SK-N-DZ (cell line): ENCODE measurements at regions not wholly inside any gene's neighbourhood (a gene's known extent, or its start where the extent isn't known, plus 50 kb on each side); places are given as distances from the start of the nearest gene placed in this dataset.
A peak's percentile ranks its signal among the peaks of the same experiment; 100 is the strongest.

Experiments
- DNase-seq: peaks from one replicate; pipeline ENCODE4 v3.0.0-alpha.2; 2015; ENCODE audit warnings: low spot score

DNA sequence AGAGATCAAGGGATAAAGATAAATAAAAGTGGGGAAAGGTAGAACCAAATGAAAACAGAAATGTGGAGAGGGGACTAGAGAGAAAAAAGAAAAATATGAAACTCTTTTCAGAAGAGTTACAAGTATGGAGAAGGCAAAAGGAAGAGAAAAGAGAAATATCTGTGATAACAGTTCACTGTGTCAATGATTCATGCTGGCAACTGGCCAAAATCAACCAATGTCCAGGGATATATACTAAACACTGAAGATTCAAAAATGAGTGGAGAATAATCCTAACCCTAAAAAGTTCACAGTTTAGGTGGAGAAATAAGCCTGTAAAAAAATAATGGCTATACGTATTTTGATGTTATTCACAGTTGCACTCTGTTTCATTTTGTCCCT is 372.3 kb upstream of the KITLG start:
- DNase-seq: no peak

DNA sequence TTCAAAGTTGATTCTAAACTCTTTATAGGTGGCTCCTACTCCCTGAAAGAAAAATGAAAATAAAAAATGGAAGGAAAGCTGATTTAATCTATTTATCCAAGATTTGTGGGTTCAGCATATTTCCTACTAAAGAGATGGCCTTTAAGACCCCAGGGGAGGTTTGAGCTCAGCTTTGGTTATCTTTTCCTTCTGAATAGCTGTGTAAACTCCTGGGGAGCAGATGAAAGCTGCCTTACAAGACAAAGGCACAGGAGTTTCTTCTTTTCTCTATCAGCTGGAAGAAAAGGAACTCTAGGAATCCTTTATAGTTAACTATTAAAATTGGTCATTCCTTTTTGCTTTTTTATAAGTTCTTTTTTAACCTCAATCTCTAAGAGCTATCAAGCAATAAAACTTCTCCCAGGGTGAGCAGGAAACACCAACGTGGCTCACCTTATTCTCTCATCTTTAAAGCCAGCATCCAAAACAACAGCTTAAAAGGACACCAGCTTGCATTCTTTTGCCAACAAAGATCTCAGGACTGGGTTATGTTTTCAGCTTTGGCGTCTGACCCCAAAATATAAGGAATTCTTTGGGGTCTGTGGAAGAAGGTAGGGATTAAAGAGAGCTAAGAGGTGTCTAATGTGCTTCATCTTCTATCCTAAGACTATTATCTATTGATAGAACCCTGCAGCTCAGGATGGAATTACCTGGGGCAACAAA is 371.7 kb upstream of the KITLG start:
- no peak for DNase-seq

- no peak for DNase-seq
Observed at GRCh38 chr12:88951177-88951576, 370.9 kb upstream of the KITLG start.

DNA sequence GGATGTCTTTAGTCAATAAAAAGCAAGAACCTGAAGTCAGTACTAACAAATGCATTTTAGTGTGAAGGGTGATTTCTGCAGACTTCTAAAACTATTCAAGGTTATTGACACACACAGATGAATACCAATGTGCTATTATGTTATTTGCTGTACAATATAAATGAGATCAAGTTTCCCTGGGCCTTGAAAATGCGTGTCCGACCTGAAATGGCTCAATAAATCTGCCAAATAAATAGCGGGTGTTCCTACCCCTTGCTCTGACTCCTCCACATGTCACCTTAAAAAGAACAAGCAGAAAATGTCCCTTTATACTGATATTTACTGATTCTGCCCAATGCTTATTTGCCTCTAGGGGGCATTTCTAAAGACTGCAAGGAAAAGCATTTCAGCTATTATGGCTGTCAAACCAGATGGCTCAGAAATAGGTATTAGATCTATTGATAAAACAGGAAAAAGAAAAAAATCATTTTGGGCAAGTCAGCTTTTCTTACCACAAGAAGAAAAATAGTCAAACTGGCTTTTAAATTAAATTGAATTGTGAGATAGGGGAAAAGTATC is 367.3 kb upstream of the KITLG start:
- DNase-seq: no peak

GRCh38 chr12:88946372-88946997 is 366.2 kb upstream of the KITLG start:
- DNase-seq: peak; percentile 55

- DNase-seq: no peak
Observed at GRCh38 chr12:88945051-88945732, 364.9 kb upstream of the KITLG start.

DNA sequence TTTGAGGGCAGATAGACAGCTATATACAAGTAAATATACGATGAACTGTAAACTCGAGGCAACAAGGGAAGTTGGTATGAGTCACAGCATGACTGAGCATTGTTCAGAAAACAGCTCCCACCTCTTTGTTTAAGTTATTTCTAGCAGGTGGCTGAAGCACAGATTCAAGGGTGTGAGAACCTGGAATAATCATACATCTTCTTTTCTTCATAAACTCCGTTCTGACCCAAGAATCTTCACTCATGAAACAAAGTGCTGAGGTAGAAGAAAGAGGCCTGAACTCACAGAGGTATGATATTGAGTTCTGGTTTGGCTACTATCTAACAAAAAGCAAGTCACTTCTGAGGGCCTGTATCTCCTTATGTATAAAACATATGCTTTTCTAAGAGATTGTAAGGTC is 364.1 kb upstream of the KITLG start:
- no peak for DNase-seq

DNA sequence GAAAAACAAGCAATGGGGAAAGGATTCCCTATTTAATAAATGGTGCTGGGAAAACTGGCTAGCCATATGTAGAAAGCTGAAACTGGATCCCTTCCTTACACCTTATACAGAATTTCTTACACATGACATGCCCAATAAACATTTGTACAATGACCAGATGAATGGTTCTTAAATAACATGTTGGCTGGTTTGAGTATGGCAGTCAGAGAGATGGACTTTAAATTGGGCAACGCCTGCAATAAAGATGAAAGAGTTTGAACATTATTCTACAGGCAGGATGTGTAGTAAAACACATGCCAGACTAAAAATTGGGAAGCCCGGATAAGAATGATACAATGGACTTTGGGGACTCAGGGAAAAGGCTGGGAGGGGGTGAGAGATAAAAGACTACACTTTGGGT is 360.6 kb upstream of the KITLG start:
- DNase-seq: no peak

DNA sequence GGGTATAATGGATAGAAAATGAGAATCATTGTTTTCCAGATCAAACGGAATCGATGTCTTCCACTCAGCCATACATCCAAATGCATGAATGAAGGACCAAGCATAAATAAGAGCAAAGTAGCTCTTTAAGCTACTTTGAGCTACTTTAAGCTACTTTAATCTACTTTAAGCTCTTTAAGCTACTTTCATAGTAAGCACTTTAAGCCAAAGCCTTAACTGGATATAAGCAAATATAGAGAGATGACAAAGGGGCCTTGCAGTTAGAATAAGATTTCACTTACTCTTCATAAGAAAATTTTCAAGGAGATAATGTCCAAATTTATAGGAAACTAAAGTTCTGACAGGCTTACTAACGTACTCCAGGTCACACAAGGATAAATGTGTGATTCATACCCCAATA is 355.6 kb upstream of the KITLG start:
- DNase-seq: no peak

GRCh38 chr12:88934163-88934747 is 354.0 kb upstream of the KITLG start:
- DNase-seq: no peak

DNA sequence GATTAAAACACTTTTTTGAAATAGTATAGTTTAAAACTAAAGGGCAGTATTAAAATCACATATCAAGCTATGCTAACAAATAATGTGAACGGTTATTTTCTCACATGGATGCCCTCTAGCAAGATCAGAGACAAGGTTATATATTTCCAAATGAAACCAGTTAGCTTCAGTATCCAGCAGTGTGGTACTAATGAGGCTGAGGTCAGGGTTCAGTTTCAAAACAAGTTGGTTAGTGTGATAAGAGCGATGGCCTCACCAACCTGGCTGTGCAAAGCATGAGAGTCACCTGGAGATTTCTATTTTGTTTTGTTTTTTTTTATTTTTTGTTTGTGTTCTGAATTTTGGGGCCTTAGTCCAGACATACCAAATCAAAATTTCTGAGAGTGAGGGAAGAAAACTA is 352.2 kb upstream of the KITLG start:
- no peak for DNase-seq

DNA sequence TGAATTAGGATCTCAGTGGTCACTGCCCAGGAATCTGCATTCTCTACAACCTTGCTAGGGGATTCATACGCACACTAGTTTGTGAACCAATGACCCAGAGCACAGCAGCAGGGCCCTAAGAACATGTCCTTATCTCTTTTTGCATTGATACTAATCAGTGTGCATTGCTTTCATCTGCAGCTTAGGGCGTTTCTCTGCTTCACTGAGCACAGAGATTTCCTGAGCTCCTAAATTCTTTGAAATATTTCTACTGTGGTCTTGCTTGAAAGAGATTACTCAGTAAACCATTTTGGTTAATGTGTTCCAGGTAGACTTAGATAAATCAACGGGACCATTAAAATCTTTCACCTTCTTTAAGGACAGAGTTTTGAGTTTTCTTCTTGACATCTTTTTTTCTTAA is 351.3 kb upstream of the KITLG start:
- DNase-seq: peak; percentile 63

DNA sequence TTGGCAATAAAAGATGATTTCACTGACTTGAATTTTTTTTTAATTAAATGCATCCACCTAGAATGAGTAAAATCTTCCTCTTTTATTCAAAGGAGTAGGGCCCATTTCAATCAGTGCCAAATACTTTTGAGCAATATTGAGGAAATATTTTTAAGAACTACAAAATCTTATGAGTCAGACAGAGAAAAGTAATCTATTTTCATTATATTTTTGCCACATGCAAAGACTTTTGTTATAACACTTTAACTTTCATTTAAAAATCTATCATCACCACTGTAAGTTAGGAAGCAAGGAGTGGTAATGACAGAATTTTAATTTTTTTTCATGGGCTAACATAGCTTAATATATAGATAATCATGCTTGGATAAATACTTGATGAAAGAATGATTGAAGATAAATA is 345.2 kb upstream of the KITLG start:
- DNase-seq: no peak

DNA sequence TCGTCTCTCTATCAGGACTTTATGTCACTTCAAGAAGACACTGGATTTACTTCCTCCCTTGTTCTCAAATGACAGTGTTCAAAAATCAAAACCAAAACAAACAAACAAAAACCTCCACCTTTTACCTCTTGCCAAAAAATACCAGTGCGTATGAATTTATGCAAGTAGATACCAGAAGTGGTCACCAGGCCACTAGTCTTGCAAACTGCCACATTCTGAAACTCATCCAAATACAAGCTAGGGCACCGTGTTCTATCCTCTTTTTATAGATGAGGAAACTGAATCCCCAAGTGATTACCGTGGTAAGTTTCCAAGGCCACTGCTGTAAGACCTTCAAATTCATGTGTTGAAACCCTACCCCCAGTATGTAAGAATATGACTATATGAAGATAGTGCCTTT is 343.9 kb upstream of the KITLG start:
- no peak for DNase-seq

DNA sequence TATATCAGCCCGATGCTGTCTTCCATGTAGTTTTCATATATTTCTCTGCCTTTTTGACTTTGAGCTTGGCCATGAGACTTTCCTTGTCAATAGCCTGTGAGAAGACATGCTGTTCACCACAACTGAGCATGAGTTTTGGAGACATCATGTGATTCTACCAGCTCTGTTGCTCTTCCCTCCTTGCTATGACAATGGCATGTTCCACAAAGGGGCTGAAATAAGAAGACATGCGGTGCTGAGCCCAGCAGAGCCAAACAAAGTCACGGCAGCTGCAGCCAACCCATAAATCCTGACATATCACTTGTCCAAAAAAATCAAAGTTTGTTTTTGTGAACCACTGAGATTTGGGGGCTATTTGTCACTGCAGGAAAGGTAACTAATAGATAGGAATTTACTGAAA is 343.4 kb upstream of the KITLG start:
- no peak for DNase-seq

DNA sequence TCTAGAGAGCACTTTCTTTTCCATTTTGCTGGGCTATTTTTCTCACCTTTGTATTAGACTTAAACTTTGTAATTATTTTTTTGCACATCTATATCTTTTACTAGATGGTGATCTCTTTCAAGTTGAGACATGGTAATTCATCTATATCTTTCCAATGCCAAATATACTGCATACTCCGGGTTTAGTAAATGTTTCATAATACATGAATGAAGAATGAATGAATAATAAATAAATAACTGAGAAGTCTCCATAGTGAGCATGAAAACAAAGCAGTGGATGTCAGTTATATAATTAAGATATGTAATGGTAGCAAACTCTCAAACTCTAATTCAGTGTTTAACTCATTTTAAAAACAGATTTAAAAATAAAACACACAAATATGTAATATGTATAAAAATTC is 342.5 kb upstream of the KITLG start:
- no peak for DNase-seq

- no peak for DNase-seq
Observed at GRCh38 chr12:88921890-88922532, 341.7 kb upstream of the KITLG start.

- no peak for DNase-seq
Observed at GRCh38 chr12:88921434-88921833, 341.2 kb upstream of the KITLG start.

DNA sequence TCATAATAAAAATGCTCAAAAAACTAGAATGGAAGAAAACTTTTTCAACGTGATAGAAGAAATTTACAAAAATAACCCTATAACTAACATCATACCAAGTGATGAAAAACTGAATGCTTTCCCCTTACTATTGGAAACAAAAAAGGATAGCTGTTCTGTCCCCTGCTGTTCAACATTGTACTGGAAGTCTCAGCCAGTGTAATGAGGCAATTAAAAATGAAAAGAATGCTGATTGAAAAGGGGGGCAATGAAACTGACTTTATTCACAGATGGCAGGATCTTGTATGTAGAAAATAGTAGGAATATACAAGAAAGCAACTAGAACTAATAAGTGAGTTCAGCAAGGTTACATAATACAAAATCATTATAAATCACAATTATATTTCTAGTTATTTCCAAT is 337.9 kb upstream of the KITLG start:
- DNase-seq: no peak

DNA sequence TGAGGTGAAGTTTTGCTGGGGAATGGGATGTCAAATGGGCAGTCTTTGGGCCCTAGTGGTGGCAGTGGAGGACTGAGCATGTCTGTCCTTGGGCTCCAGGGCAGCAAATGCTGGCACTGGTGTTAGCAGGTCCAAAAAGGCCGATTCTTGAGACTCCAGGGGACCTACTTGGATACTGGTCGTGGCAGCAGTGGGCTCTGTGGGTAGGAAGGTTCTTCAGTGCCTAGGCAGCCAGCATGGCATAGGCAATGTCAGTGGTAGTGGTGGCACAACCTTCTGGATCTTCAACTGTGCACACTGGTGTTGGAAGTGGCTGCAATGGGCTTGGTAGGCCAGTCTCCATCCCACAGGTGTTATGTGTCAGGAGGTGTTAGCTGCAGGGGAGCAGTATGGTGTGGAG is 334.7 kb upstream of the KITLG start:
- DNase-seq: no peak

DNA sequence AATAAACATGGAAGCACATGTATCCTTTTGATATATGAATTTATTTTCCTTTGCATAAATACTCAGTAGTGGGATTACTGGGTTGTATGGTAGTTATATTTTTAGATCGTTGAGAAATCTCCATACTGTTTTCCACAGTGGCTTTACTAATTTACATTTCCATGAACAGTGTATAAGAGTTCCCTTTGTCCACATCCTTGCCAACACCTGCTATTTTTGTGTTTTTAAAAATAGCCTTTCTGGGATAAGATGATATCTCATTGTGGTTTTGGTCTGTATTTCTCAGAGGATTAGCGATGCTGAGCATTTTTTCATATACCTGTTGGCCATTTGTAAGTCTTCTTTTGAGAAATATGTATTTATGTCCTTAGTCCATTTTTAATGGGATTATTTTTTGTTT is 329.2 kb upstream of the KITLG start:
- DNase-seq: no peak

- DNase-seq: no peak
Observed at GRCh38 chr12:88908345-88908744, 328.1 kb upstream of the KITLG start.
